ENCODE measurements at regions not wholly inside any gene's neighbourhood (a gene's known extent, or its start where the extent isn't known, plus 50 kb on each side); places are given as distances from the start of the nearest gene placed in this dataset.
A peak's percentile ranks its signal among the peaks of the same experiment; 100 is the strongest.

- no peak for DNase-seq (ENCODE audit: low read depth, low spot score)
Observed at GRCh38 chr2:60295636-60295962, 257.9 kb downstream of the BCL11A start.

GRCh38 chr2:60294901-60295635 is 258.4 kb downstream of the BCL11A start:
- DNase-seq (ENCODE audit: low read depth, low spot score): peak; percentile 26

- DNase-seq (ENCODE audit: low read depth, low spot score): no peak
Observed at GRCh38 chr2:60292242-60292641, 261.2 kb downstream of the BCL11A start.

- no peak for DNase-seq (ENCODE audit: low read depth, low spot score)
Observed at GRCh38 chr2:60290509-60290908, 262.9 kb downstream of the BCL11A start.

GRCh38 chr2:60285626-60286316 is 267.7 kb downstream of the BCL11A start:
- no peak for DNase-seq (ENCODE audit: low read depth, low spot score)

- DNase-seq (ENCODE audit: low read depth, low spot score): no peak
Observed at GRCh38 chr2:60283626-60284025, 269.8 kb downstream of the BCL11A start.

- no peak for DNase-seq (ENCODE audit: low read depth, low spot score)
Observed at GRCh38 chr2:60282886-60283285, 270.6 kb downstream of the BCL11A start.

- no peak for DNase-seq (ENCODE audit: low read depth, low spot score)
Observed at GRCh38 chr2:60281730-60282129, 271.7 kb downstream of the BCL11A start.

- DNase-seq (ENCODE audit: low read depth, low spot score): no peak
Observed at GRCh38 chr2:60280238-60280637, 273.2 kb downstream of the BCL11A start.

GRCh38 chr2:60278906-60279305 is 274.5 kb downstream of the BCL11A start:
- no peak for DNase-seq (ENCODE audit: low read depth, low spot score)

GRCh38 chr2:60275958-60276357 is 277.5 kb downstream of the BCL11A start:
- DNase-seq (ENCODE audit: low read depth, low spot score): no peak

- DNase-seq (ENCODE audit: low read depth, low spot score): no peak
Observed at GRCh38 chr2:60273836-60274235, 279.6 kb downstream of the BCL11A start.

GRCh38 chr2:60271713-60272112 is 281.7 kb downstream of the BCL11A start:
- no peak for DNase-seq (ENCODE audit: low read depth, low spot score)

- no peak for DNase-seq (ENCODE audit: low read depth, low spot score)
Observed at GRCh38 chr2:60271131-60271530, 282.3 kb downstream of the BCL11A start.

GRCh38 chr2:60268661-60269060 is 284.8 kb downstream of the BCL11A start:
- no peak for DNase-seq (ENCODE audit: low read depth, low spot score)

- DNase-seq (ENCODE audit: low read depth, low spot score): no peak
Observed at GRCh38 chr2:60268032-60268431, 285.4 kb downstream of the BCL11A start.

GRCh38 chr2:60267122-60267521 is 286.3 kb downstream of the BCL11A start:
- DNase-seq (ENCODE audit: low read depth, low spot score): no peak

GRCh38 chr2:60262178-60262577 is 291.3 kb downstream of the BCL11A start:
- no peak for DNase-seq (ENCODE audit: low read depth, low spot score)

GRCh38 chr2:60260639-60261296 is 292.7 kb downstream of the BCL11A start:
- DNase-seq (ENCODE audit: low read depth, low spot score): peak; percentile 33

GRCh38 chr2:60259781-60260180 is 293.7 kb downstream of the BCL11A start:
- no peak for DNase-seq (ENCODE audit: low read depth, low spot score)

- peak; percentile 20 for DNase-seq (ENCODE audit: low read depth, low spot score)
Observed at GRCh38 chr2:60252581-60253150, 300.8 kb downstream of the BCL11A start.

GRCh38 chr2:60251247-60251646 is 302.2 kb downstream of the BCL11A start:
- no peak for DNase-seq (ENCODE audit: low read depth, low spot score)

- DNase-seq (ENCODE audit: low read depth, low spot score): no peak
Observed at GRCh38 chr2:60249879-60250278, 303.6 kb downstream of the BCL11A start.
